NCI-H748 (cell line): ENCODE measurements at regions not wholly inside any gene's neighbourhood (a gene's known extent, or its start where the extent isn't known, plus 50 kb on each side); places are given as distances from the start of the nearest gene placed in this dataset.
"Not testable (repeated sequence)": the region's sequence is repeated elsewhere in the genome, so short reads cannot be mapped to it uniquely, and the experiment has no call there.

Experiments used
- DNase-seq: peaks from one replicate; lab custom pipeline; 2025; ENCODE audit not compliant: unreplicated experiment; lab: John Stamatoyannopoulos, UW

DNA sequence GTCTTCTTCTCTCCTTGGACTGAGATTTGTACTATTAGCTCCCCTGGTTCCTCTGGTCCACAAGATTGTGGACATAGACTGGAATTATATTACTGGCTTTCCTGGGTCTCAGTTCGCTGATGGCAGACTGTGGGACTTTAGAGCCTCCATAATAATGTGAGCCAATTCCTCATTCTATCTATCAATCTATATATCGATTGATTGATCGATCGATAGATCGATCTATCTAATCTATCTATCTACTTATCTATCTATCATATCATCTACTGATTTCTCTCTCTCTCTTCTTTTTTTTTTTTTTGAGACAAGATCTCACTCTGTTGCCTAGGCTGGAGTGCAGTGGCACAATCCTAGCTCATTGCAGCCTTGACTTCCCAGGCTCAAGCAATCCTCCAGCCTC lies 51.5 kb upstream of the DDR1 start:
- no peak for DNase-seq

DNA sequence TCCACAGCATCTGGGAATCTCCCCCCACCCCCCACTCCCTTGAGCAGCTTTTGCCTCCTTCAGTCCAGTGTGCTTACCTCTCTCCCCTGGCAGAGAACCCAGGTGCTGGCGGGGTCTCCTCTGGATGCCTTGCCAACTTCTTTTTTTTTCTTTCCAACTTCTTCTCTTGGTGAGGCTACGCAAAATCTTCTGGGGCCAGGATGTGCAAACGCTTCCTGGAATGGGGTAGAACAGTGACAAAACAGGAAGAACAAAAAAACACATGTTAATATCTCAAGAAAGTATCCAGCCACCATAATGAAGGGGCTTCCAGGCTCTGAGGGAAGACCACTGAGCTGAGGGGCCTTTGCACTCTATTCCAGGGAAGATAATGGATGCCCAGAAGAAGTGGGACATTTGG lies 53.9 kb upstream of the DDR1 start:
- DNase-seq: no peak

DNA sequence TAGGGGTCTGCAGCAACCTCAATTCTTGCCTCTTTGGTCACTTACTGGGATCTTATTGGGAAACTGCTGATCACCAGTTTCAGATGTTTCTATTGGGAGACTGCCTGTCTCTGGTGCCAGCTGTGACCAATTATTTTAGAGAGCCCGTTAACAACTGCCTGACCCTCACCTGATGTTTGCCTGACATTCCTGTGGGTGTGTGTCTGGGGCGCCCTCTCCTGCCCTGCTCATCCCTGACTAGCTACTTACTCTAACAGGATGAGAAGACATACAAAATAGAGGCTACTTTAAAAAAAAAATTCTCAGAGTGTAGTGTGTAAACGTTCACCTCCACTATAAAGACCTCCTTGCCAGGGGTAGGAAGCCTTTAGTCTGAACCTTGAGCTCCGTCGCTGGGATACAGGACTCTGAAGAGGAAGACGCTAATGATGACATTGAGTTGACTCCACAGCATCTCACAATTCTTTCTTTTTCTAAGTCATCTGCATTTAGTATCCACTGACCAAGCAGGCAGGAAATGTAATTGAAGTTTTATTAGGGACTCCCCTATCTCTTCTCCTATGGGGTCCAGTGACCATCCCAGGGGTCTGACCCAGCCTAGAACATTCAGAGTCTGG lies 54.6 kb upstream of the DDR1 start:
- no peak for DNase-seq

DNA sequence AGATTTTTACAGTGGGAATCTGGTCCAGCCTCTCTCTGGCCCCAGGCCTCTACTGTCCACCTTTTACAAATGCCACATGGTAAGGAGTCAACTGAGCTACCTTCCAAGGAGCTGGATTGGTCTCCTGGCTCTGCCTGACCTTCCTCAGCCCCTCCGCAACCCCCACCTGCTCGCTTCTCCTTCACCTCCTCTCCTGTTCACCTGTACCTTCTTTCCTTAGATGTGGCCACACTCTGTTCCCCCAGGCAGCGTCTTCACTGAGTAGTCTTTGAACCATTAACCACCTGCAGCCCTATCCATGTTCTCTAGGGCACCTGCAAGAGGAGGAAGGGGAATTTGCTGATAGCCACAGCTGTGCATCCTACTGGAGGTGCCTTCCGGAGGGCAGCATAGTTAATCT lies 55.3 kb upstream of the DDR1 start:
- DNase-seq: no peak

DNA sequence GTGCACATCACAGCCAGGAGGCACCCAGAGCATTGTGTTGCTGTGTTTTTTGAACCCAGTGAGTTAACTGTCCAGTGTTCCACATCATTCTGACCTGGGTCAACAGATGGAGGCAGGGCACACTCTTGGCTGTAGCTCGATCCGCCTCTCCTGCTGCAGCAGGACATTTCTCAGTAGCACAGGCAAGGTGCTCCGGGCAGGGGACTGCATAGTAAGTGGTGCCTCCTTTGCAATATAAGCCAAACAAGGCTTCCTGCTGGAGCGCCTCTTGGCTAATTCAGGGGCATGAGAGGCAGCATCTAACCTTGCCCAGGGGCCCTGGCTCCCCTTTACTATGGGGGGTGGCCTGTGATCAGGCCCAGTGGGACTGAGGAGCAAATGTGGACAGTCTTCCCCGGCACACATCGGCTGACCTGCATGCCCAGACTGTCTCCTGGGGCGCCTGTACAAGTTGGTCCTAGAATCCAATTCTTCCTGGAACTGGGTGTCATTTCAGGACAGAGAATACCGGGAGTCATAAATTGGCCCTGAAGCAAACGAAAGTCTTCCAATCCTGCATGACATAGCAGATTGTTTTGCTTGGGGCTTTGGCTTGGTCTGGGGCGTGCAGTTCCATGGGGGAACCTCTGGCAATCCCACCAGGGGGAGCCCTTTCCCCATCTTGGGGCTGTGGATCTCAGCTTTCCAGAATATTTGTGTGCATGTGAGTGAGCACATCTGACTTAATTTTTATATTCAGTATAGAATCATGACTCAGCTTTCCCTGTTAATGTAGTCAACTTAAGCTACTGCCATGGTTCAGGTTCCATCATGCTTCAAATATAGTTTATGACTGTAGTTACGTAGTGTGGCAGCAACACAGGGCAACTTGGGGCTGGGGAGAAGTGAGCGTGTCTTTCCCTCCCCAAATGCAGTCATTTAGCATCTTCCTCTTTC lies 56.0 kb upstream of the DDR1 start:
- DNase-seq: peak; percentile 71

DNA sequence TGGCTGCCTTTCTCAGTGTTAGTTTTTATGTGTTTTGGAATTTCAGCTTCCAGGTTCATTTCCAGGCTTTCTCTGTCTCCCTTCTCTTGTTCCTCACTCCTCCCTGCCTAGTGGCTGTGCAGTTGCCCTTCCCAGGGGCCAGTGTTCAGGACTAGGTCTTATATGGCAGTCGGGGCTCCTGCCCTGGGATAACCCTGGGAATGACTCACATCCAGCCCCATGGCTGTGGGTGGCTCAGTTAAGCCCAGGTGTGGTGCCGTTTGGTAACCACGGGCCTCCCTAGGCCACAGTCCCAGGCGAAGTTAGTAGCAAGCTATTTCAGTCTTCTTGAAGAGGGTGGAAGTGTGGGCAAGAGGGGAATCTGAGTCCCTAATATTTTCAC lies 57.4 kb upstream of the DDR1 start:
- DNase-seq: no peak

DNA sequence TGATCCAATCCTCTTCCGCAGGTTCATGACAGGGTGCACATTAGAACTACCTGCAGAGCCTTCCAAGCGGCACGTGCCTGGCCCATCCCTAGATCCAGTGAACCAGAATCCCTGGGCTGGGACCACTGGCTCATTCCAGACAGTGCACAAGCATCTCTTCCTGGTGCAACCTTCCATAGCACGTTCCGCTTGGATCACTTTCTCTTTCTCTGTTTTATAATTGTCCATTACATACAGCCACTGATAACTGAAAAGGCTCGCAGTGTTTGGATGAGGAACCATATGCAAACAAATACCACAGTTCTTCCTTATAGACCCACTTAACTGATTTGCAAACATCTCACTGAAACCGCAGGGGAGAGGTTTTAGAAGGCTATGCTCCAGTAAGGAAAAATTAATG lies 59.6 kb upstream of the DDR1 start:
- peak; percentile 70 for DNase-seq

DNA sequence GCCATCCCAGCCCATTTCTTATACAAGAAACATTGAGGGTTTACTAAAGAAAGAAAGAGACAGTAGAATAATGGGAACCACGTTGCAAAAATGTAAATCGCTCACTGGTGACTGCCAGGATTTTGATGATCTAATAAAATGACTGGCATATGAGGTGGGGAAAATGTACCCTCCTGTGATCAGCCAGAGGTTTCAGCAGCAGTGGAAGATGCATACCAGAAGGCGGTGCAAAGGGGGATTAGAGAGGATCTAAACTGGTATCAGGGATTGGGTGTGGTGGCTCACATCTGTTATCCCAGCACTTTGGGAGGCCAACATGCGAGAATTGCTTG lies 60.8 kb upstream of the DDR1 start:
- no peak for DNase-seq

DNA sequence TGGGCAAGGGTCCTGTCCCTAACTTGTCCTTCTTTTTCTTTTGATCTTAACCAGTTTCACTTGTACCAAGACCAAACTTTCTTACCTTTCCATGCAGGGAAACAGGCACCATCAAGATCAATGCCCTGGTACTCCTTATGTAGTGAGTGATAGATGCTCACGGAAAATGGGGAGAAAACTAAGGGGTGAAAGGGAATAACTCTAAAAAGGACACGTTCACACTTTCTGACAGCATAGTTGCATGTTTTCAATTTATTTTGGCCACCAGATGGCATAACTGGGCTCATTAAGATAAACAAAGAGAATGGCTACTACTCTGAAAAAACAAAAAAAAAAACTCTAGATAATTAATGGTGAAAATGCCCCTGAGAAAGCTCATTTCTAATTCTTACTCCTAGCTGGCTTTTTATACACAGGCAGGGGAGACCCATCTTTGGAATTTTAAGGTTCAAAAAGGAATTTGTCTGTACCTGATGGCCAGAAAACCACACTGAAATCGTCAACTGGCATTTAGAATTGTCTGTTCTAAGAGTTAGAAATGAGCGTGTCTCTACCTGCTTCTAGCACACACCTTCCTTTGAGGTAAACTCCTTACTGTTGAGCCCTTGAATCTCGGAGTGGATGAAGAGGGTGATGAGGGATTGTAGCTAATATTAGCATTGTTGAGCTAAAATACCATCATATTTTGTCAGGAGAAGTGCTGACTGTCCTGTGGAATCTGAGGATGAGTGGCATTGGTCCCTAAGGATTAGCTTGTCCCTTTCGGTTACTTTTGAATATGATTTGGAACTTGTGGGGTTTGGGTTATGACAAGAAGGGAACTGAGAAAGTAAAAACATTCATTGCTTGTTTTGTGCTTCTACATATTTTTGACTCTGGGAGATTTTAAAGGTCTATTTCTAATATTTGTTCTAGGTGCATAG lies 62.2 kb upstream of the DDR1 start:
- DNase-seq: peak; percentile 51

DNA sequence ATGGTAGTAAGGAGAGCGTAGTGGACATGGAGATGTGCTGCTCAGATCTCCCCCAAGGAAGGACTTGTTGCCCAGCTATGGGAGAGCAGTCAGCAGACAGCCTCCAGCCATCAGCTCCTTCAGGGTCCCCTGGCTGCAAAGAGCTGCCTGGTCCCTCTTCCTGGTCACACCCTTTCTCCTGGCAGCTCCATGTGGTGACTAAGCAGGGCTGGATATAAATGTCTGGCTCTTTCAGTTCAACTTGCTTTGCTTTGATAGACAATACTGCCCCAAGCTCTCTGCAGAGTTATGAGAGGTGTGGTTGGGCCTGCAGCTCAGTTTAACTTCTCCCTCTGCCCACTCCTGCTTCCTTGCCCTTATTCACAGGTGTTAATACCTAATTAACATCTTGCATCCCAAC lies 64.1 kb upstream of the DDR1 start:
- no peak for DNase-seq

DNA sequence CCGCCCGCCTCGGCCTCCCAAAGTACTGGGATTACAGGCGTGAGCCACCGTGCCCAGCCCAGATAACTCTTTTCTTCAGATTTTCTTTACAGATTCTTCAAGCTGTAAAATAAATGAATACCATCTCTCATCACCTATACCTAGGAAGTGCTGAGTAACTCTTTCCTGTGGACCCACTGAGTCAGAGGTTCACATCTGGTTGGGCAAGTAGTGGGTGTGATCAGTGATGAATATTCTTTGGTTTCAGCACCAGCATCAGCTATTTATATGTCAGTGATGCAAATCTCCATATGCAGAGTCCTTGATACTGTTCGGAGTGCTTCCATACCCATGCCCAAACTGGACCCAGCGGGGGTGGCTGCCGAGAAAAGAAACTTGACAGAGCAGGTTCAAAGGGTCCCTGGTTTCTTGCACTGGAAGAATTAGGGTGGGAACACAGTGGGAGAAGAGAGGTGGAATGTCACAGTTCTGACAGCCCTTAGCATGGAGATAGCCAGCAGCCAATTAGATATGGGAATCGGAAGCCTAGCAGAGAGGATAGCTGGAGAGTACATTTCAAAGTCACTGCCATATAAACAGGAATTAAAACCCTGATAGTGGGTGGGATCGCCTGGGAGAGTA lies 64.9 kb upstream of the DDR1 start:
- DNase-seq: no peak

DNA sequence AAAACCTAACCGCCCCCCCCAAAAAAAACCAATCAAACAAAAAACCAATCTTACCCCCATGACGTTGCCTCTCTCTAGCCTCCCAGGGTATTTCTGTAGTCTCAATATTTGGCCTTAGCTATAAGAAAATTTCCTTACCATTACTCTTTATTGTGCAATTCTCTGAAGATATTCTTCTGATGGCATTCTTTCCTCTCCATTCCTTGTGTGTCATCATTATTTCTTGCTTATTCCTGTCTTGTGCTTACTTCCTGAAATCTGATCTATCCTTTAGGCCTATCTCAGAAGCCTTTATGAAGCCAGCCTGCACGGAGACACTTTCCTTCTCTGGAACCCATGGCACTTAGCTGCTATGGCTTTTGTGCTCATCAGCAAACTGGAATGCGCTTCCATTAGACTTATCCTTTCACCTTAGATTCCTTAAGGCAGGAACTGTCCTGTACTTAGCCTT lies 65.9 kb upstream of the DDR1 start:
- DNase-seq: no peak

DNA sequence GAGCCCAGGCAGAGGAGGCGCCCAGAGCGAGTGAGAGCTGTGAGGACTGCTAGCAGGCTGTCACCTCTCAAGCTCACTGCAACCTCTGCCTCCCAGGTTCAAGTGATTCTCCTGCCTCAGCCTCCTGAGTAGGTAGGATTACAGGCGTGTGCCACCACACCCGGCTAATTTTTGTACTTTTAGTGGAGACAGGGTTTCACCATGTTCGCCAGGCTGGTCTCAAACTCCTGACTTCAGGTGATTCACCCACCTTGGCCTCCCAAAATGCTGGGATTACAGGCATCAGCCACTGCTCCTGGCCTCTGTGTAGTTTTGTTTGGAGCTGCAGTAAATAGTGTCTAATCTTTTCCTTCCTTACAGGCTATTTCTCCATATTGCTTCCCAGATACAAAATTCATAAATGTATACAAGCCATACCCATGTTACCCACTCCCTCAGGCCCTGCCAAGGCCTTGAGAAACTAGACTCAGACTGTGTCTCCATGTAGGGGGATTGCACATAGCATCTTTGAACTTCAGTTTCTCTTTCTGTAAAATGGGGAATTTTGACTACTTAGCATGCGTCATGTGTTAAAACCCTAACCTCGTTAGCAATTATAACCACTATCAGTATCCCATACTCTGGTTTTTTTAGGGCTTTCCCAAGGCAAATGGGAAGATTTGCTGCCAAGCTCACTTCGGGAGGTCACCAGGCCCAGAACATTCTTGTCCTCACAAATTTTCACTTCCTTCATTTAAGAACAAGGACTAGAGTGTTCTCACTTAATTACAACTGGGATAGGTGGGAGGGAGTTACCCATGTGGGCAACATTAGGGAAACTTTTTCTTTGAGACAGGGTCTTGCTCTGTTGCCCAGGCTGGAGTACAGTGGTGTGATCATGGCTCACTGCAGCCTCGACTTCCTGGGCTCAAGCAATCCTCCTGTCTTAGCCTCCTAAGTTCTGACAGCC lies 67.3 kb upstream of the DDR1 start:
- DNase-seq: no peak

DNA sequence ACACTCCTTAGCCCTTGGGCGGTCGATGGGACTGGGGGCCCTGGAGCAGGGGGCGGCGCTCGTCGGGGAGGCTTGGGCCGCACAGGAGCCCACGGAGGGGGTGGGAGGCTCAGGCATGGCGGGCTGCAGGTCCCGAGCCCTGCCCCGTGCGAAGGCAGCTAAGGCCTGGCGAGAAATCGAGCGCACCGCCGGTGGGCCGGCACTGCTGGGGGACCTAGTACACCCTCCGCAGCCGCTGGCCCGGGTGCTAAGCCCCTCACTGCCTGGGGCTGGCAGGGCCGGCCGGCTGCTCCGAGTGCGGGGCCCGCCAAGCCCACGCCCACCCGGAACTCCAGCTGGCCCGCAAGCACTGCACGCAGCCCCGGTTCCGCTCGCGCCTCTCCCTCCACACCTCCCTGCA lies 68.0 kb upstream of the DDR1 start:
- not testable (repeated sequence) for DNase-seq

DNA sequence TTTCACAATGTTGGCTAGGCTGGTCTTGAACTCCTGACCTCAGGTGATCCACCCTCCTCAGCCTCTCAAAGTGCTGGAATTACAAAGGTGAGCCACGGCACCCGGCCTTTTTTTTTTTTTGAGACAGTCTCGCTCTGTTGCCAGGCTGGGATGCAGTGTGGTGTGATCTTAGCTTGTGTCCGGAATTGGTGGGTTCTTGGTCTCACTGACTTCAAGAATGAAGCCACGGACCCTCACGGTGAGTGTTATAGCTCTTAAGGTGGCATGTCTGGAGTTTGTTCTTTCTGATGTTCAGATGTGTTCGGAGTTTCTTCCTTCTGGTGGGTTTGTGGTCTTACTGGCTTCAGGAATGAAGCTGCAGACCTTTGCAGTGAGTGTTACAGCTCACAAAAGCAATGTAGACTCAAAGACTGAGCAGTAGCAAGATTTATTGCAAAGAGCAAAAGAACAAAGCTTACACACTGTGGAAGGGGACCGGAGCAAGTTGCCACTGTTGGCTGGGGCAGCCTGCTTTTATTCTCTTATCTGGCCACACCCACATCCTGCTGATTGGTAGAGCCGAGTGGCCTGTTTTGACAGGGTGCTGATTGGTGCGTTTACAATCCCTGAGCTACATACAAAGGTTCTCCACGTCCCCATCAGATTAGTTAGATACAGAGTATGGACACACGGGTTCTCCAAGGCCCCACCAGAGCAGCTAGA lies 69.1 kb upstream of the DDR1 start:
- DNase-seq: not testable (repeated sequence)

DNA sequence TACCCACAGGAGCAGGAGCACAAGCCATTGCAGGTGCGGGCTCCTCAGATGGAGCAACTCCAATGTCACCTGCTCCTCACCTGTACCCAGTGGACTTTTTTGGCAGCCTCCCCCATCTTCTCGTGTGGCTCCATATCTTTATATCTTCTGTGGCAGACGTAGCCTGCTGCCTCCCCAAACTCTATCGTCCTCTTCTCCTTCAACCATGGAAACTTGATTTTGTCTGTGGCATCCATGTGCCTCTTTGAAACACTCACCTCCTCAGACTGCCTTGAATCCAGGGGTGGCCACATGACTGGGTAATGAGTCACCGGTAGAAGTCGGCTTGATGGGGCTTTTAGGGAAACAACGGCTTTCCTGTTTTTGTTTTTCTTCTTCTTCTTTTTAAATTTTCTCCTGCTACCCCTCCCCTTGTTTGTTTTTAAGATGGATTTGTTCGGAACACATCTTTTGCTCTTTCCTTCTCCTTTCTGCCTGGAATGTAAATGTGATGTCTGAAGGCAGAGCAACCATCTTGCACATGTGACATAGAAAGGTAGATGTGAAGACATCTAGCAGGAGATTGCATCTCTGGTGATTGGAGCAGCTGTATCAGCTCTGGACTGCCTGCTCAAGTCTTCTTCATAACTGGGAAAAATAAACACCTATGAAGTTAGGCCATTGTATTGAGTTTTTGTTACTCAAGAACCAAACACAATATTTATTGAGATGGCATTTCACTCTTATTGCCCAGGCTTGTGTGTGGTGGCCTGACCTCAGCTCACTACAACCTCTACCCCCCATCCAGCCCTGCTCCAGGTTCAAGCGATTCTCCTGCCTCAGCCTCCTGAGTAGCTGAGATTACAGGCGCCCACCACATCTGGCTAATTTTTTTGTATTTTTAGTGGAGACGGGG lies 69.9 kb upstream of the DDR1 start:
- DNase-seq: no peak

DNA sequence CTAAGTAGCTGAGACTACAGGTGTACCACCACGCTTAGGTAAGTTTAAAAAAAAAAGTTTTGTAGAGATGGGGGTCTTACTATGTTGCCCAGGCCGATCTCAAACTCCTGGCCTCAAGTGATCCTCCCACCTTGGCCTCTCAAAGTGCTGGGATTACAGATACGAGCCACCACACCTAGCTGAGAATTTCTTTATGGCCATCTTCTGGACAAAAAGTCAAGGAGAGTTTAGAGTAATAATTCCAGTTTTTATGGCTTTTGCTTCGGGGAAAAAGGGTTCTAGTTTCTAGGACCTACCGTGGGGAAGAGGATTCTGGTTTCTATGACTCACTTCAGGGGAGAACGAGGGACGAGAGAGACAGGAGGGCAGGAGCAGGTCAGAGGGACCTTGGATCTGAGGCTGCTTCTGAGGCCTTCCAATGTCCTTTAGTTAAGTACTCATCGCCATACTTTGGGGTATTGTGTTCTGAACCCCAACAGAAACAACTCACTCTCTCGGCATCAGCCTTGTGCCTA lies 69.3 kb upstream of the IER3 start:
- DNase-seq: no peak

DNA sequence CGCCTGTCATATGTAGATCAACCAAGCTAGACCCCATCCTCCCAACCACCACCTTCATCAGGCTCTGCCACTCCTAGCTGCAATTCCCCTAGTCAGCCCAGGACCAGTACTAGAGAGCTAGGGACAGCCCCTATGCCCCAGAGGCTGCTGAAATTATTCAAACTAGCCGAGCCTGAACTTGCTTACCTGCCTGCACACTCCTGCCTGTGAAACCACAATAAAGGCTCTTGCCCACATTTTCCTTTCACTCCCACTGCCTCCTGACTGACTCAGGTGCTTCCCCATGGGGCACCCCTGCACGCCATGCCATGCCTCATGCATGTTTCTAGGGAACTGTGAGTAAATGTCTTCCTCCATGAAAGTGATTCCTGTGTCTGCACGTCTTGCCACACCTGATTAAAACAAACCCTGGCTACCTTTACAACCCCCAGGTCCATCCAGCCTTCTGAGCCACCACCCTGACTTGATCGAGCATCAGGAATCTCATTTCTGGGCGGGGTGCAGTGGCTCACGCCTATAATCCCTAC lies 66.5 kb upstream of the IER3 start:
- no peak for DNase-seq
